Fibroblast of villous mesenchyme (primary cell): ENCODE measurements at regions not wholly inside any gene's neighbourhood (a gene's known extent, or its start where the extent isn't known, plus 50 kb on each side); places are given as distances from the start of the nearest gene placed in this dataset.

Source experiments
- DNase-seq: peaks from one replicate; pipeline ENCODE4 v3.0.0-alpha.2; 2010; ENCODE audit warnings: low read depth
- H3K4me3 ChIP-seq: 2 replicates; pipeline ENCODE4 v1.5.1; 2011; ENCODE audit warnings: low read depth, mild to moderate bottlenecking, low read length
- CTCF ChIP-seq: IDR thresholded peaks from 2 replicates; pipeline ENCODE4 v1.5.1; 2012; ENCODE audit warnings: low read depth, mild to moderate bottlenecking, low read length; ENCODE audit not compliant: insufficient read depth

GRCh38 chr4:54556051-54556450 lies 101.7 kb upstream of the KIT start:
- TF ChIP-seq CTCF, result no peak
- DNase-seq, result no peak
- H3K4me3 ChIP-seq, result no peak overlapping the region

GRCh38 chr4:54556587-54556986 lies 101.2 kb upstream of the KIT start:
- TF ChIP-seq CTCF, result no peak
- no peak overlapping the region for H3K4me3 ChIP-seq

GRCh38 chr4:54558889-54559677 lies 98.7 kb upstream of the KIT start:
- no peak for TF ChIP-seq CTCF
- DNase-seq, result no peak
- no peak overlapping the region for H3K4me3 ChIP-seq

More at GRCh38 chr4:54556587-54556986, 101.2 kb upstream of the KIT start:
- DNase-seq, result no peak

GRCh38 chr4:54560513-54560912 lies 97.2 kb upstream of the KIT start:
- DNase-seq, result no peak
- H3K4me3 ChIP-seq, result no peak overlapping the region
- TF ChIP-seq CTCF, result no peak

- no peak overlapping the region for H3K4me3 ChIP-seq
- no peak for TF ChIP-seq CTCF
- DNase-seq, result no peak
Observed at GRCh38 chr4:54561940-54562339, 95.8 kb upstream of the KIT start.

GRCh38 chr4:54566608-54567007 lies 91.1 kb upstream of the KIT start:
- H3K4me3 ChIP-seq, result no peak overlapping the region
- TF ChIP-seq CTCF, result no peak
- no peak for DNase-seq

- TF ChIP-seq CTCF, result no peak
- H3K4me3 ChIP-seq, result no peak overlapping the region
- DNase-seq, result no peak
Observed at GRCh38 chr4:54567327-54567726, 90.4 kb upstream of the KIT start.
